B cell (primary cell): ENCODE measurements at regions not wholly inside any gene's neighbourhood (a gene's known extent, or its start where the extent isn't known, plus 50 kb on each side); places are given as distances from the start of the nearest gene placed in this dataset.

Experiments used
- ATAC-seq: fragments of 200-7000 bp; cut with Tn5 transposase; one replicate; pipeline ENCODE4 v1.10.0; 2021; ENCODE audit warnings: low read depth, mild to moderate bottlenecking, moderate number of reproducible peaks, moderate library complexity
- CTCF ChIA-PET: fragments of 350-600 bp; sonication (Branson Sonifier 250); formaldehyde crosslinking; loops from one replicate; lab custom pipeline; 2021; ENCODE audit warnings: antibody characterized with exemption, inconsistent platforms; lab: Charles Lee
- POLR2A ChIA-PET: fragments of 350-600 bp; sonication (Branson Sonifier 250); formaldehyde crosslinking; loops from one replicate; lab custom pipeline; 2021; ENCODE audit warnings: antibody characterized with exemption; lab: Charles Lee
- DNase-seq: peaks from one replicate; pipeline ENCODE4 v3.0.0; 2013
- H2AFZ ChIP-seq: 2 replicates; pipeline ENCODE4 v1.6.1; 2012; ENCODE audit warnings: mild to moderate bottlenecking, low read depth, low read length; ENCODE audit not compliant: insufficient read depth, poor library complexity, severe bottlenecking
- H3K27ac ChIP-seq, 2 donors: 1 replicate in 1 of 2; 2 replicates in 1 of 2; pipeline ENCODE4 v1.5.1; 2012 to 2013; ENCODE audit warnings: low read length in 2 of 2, mild to moderate bottlenecking in 2 of 2, moderate library complexity in 1 of 2
- H3K27me3 ChIP-seq, 4 experiments: fragments of 200-600 bp in 1 of 4; sonication (generic) in 1 of 4; replicated peaks in 1 of 4; 1 replicate in 2 of 4; 2 replicates in 2 of 4; pipeline versions ENCODE4 v1.6.1 to v1.7.0; 2013 to 2016; ENCODE audit warnings: low read length in 3 of 4, mild to moderate bottlenecking in 2 of 4, mixed read lengths in 1 of 4, moderate library complexity in 1 of 4; ENCODE audit not compliant: insufficient read depth in 4 of 4, control insufficient read depth in 3 of 4; ENCODE audit errors: control extremely low read depth in 1 of 4
- H3K36me3 ChIP-seq, 2 experiments: replicated peaks in 1 of 2; 1 replicate in 1 of 2; 2 replicates in 1 of 2; pipeline versions ENCODE4 v1.6.1 to v1.7.1; 2013; ENCODE audit warnings: low read length in 1 of 2; ENCODE audit not compliant: insufficient read depth in 2 of 2, control insufficient read depth in 1 of 2; ENCODE audit errors: control extremely low read depth in 1 of 2, extremely low read depth in 1 of 2
- H3K4me1 ChIP-seq, 2 donors: fragments of 200-600 bp in 1 of 2; sonication (generic) in 1 of 2; 1 replicate in 1 of 2; 2 replicates in 1 of 2; pipeline versions ENCODE4 v1.5.1 to v1.6.1; 2013 to 2017; ENCODE audit warnings: low read length in 2 of 2; ENCODE audit not compliant: control insufficient read depth in 2 of 2, insufficient read depth in 2 of 2
- H3K4me2 ChIP-seq: replicated peaks from 2 replicates; pipeline ENCODE3; 2012; ENCODE audit warnings: mild to moderate bottlenecking, low read depth, low read length; ENCODE audit not compliant: poor library complexity, severe bottlenecking
- H3K4me3 ChIP-seq, 5 experiments: fragments of 200-600 bp in 1 of 5; sonication (generic) in 1 of 5; 1 replicate in 3 of 5; 2 replicates in 2 of 5; pipeline versions ENCODE4 v1.5.1 to v1.7.0; 2011 to 2016; ENCODE audit warnings: low read length in 4 of 5, mild to moderate bottlenecking in 4 of 5, low read depth in 2 of 5, control low read depth in 1 of 5, moderate library complexity in 1 of 5; ENCODE audit not compliant: insufficient read depth in 1 of 5; ENCODE audit errors: control extremely low read depth in 1 of 5, extremely low read depth in 1 of 5
- H3K79me2 ChIP-seq: fragments of 200-600 bp; sonication (generic); one replicate; pipeline ENCODE4 v1.6.0; 2016; ENCODE audit warnings: low read length; ENCODE audit not compliant: control insufficient read depth, insufficient read depth
- H3K9ac ChIP-seq: fragments of 200-600 bp; sonication (generic); 2 replicates; pipeline ENCODE4 v1.6.1; 2017; ENCODE audit warnings: mild to moderate bottlenecking, low read length, moderate library complexity
- H3K9me3 ChIP-seq, 3 donors: one replicate each; pipeline versions ENCODE4 v1.6.1 to v1.7.1; 2013; ENCODE audit warnings: low read length in 2 of 3; ENCODE audit not compliant: control insufficient read depth in 2 of 3, insufficient read depth in 1 of 3; ENCODE audit errors: control extremely low read depth in 1 of 3
- H4K20me1 ChIP-seq: 2 replicates; pipeline ENCODE4 v1.6.0; 2012; ENCODE audit warnings: mild to moderate bottlenecking, low read length; ENCODE audit not compliant: insufficient read depth, control insufficient read depth, poor library complexity, severe bottlenecking
- H3K27ac Mint-ChIP-seq: one replicate; pipeline ENCODE4 v1.8.0; 2021; ENCODE audit warnings: mixed read lengths
- H3K27me3 Mint-ChIP-seq: one replicate; pipeline ENCODE4 v1.8.0; 2021; ENCODE audit warnings: mixed read lengths
- H3K4me1 Mint-ChIP-seq: one replicate; pipeline ENCODE4 v1.8.0; 2021; ENCODE audit warnings: mixed read lengths
- H3K4me3 Mint-ChIP-seq: one replicate; pipeline ENCODE4 v1.8.0; 2021; ENCODE audit warnings: mixed read lengths
- H3K9me3 Mint-ChIP-seq: one replicate; pipeline ENCODE4 v1.8.0; 2022; ENCODE audit warnings: mixed read lengths; ENCODE audit not compliant: insufficient read depth
- EZH2 ChIP-seq: IDR thresholded peaks from 2 replicates; pipeline ENCODE4 v1.6.1; 2012; ENCODE audit warnings: borderline replicate concordance, low read depth, mild to moderate bottlenecking, moderate library complexity, low read length; ENCODE audit not compliant: insufficient read depth, poor library complexity, severe bottlenecking
- WGBS: methylation state at CpG from one replicate; pipeline ENCODE4 v1.1.5; 2013; ENCODE audit warnings: missing lambda C conversion rate; ENCODE audit not compliant: insufficient coverage; 5-methylcytosine and 5-hydroxymethylcytosine counted together
- intact Hi-C: fragments of 100-400 bp; cut with micrococcal nuclease; formaldehyde crosslinking; loops from one replicate; pipeline ENCODE4 v1.10.0; 2022
- TF ChIP-seq, protein P1 (sequence below): fragments of 200-600 bp; IDR thresholded peaks from one replicate; pipeline ENCODE4 v1.8.0; 2022; ENCODE audit warnings: antibody characterized with exemption, mild to moderate bottlenecking

DNA sequence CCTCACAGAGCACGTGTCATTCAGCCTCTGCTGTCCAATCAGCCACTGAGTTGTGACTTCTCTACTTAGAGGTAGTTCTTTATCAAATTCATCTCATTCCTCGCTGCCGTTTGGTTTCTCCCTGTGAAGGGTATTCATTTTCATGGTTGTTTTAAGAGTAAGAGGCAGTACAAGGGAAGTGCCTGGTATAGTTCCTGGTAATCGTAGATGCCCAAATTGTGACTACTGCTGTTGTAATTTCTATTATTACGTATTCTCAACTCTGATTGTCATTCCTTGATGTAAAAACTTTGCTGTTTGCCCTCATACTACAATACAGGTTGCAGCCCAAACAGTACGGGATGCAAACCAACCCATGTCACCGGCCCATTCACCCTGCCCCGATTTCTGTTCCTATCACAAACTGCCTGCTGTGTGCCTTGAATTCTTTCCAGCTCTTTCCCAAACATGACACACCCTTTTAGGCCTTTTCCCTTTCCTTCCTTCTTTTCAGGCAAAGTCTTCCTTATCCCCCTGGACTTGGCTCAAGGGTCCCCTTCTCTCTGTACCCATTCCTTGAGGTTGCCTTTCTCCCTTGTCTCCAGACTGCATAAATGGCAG lies 93.0 kb downstream of the SLC25A47 start:
- no peaks in the 10 kb centered on the region for H3K27me3 Mint-ChIP-seq
- intact Hi-C loops, result no loop called here
- H3K4me3 Mint-ChIP-seq, result no peak overlapping the region
- H3K9me3 Mint-ChIP-seq, result no peaks in the 10 kb centered on the region
- Histone ChIP-seq H4K20me1 (no peaks in the 10 kb centered on the region), H3K4me3 (no peak overlapping the region), H2AFZ (no peak overlapping the region), H3K9me3 (no peaks in the 10 kb centered on the region), H3K4me1 (no peaks in the 10 kb centered on the region), H3K79me2 (peaks cover 7% of the 10 kb centered on the region), H3K4me2 (no peak overlapping the region), H3K9ac (no peak overlapping the region), H3K27ac (no peak overlapping the region), H3K27me3 (no peaks in the 10 kb centered on the region), H3K36me3 (no peaks in the 10 kb centered on the region)
- no peaks in the 10 kb centered on the region for H3K4me1 Mint-ChIP-seq
- no peak overlapping the region for H3K27ac Mint-ChIP-seq
- 98% methylated on average over 3 of the region's 8 CpGs for WGBS
- ChIA-PET POLR2A (no interaction called here), CTCF (no interaction called here)
- DNase-seq, result no peak
- TF ChIP-seq EZH2, result no peak
- TF ChIP-seq, protein P1, sequence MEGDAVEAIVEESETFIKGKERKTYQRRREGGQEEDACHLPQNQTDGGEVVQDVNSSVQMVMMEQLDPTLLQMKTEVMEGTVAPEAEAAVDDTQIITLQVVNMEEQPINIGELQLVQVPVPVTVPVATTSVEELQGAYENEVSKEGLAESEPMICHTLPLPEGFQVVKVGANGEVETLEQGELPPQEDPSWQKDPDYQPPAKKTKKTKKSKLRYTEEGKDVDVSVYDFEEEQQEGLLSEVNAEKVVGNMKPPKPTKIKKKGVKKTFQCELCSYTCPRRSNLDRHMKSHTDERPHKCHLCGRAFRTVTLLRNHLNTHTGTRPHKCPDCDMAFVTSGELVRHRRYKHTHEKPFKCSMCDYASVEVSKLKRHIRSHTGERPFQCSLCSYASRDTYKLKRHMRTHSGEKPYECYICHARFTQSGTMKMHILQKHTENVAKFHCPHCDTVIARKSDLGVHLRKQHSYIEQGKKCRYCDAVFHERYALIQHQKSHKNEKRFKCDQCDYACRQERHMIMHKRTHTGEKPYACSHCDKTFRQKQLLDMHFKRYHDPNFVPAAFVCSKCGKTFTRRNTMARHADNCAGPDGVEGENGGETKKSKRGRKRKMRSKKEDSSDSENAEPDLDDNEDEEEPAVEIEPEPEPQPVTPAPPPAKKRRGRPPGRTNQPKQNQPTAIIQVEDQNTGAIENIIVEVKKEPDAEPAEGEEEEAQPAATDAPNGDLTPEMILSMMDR, result no peak
- ATAC-seq, result no peak

DNA sequence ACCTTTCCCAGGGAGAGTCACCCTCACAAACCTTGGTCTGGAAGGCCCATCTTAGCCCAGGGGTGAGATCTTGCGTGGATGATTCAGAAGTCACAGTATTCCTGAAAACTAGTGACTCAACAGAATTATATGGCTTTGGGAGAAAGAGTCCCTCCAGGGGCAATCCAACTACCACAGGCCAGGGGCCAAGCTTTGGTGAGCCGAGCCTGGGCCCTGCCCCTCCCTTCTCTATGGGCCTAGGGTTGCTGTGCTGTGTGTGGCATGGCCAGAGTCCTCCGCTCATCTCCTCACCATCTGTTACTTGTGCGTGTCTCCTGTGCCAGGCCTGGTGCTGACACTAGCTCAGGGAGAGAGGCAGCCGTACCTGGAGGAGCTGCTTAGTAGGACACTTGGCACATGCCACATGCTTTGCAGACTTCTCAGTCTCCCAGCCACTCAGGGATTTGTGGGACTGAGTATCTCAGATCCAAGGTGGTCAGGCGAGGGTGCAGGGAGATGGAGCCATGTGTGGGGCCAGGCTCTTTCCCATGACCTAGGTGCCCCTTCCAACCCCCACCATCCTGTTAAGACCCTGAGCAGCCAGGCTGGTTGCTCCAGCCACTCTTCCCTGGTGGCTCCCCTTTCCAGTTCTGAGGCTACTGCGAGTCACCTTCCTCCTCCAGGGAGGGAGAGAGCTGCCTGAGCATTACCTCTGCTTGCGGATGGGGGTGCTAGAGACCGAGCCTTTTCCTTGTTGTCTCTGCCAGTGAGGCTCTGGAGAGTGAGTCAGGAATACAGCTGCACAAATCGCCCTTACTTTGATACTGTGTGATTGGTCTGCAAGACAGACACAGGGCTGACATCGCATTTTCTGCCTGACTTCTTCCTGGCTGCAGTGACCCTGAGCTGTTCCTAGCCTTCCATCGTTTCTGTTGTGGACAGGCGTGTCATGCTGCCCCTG lies 94.1 kb downstream of the SLC25A47 start:
- Mint-ChIP-seq H3K9me3 (no peaks in the 10 kb centered on the region), H3K4me3 (no peak overlapping the region), H3K27ac (no peak overlapping the region), H3K27me3 (no peaks in the 10 kb centered on the region), H3K4me1 (no peaks in the 10 kb centered on the region)
- Histone ChIP-seq H4K20me1 (no peaks in the 10 kb centered on the region), H3K27ac (no peak overlapping the region), H3K36me3 (no peaks in the 10 kb centered on the region), H3K27me3 (no peaks in the 10 kb centered on the region), H3K4me2 (no peak overlapping the region), H3K9ac (no peak overlapping the region), H3K4me1 (no peaks in the 10 kb centered on the region), H3K9me3 (no peaks in the 10 kb centered on the region), H3K4me3 (no peak overlapping the region), H2AFZ (no peak overlapping the region), H3K79me2 (peaks cover 7% of the 10 kb centered on the region)
- DNase-seq, result no peak
- ATAC-seq, result no peak
- POLR2A ChIA-PET, result no interaction called here
- WGBS, result 98% methylated on average over 10 of the region's 13 CpGs
- TF ChIP-seq EZH2, result no peak
- TF ChIP-seq, protein P1, result no peak
- CTCF ChIA-PET, result no interaction called here
- intact Hi-C loops, result no loop called here
